ENCODE measurements at regions not wholly inside any gene's neighbourhood (a gene's known extent, or its start where the extent isn't known, plus 50 kb on each side); places are given as distances from the start of the nearest gene placed in this dataset.
A peak's percentile ranks its signal among the peaks of the same experiment; 100 is the strongest.

DNA sequence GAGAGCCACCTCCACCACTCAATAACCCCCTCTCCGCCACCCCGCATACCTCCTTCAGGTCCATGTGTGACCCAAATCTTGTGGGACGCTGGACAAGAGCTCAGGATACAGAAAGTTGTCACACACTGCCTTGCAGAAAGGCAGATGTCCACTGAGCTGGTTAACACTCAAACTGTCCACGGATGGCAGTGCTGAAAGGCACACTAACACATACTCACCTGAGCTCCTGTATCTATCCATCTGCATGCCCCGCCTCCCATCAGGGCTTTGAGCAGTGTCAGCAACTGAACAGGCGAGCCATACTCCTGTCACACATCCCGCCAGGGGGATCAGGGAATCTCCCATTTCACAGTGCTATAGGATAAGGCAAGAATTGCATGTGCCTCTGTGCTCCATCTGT lies 642.0 kb downstream of the GALC start:
- 72 to 82% methylated on average over 7 of the region's 7 CpGs for WGBS, 2 donors
- ATAC-seq (no peak), DNase-seq (no peak)
- Histone ChIP-seq H3K9me3 (no peaks in the 10 kb centered on the region), H3K36me3 (replicated peaks in 1 of 2; ENCODE audit: insufficient read depth in 1 of 2, low read depth in 2 of 2) (no peaks in the 10 kb centered on the region), H3K27ac (no peak overlapping the region), H3K4me1 (no peaks in the 10 kb centered on the region), H3K4me3 (no peak overlapping the region), H3K27me3 (no peaks in the 10 kb centered on the region)
- intact Hi-C loops (cut with DNase I) = no loop called here
- no peak for TF ChIP-seq POLR2A (IDR thresholded peaks at IDR 0.05)
- TF ChIP-seq, protein P1, sequence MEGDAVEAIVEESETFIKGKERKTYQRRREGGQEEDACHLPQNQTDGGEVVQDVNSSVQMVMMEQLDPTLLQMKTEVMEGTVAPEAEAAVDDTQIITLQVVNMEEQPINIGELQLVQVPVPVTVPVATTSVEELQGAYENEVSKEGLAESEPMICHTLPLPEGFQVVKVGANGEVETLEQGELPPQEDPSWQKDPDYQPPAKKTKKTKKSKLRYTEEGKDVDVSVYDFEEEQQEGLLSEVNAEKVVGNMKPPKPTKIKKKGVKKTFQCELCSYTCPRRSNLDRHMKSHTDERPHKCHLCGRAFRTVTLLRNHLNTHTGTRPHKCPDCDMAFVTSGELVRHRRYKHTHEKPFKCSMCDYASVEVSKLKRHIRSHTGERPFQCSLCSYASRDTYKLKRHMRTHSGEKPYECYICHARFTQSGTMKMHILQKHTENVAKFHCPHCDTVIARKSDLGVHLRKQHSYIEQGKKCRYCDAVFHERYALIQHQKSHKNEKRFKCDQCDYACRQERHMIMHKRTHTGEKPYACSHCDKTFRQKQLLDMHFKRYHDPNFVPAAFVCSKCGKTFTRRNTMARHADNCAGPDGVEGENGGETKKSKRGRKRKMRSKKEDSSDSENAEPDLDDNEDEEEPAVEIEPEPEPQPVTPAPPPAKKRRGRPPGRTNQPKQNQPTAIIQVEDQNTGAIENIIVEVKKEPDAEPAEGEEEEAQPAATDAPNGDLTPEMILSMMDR (IDR thresholded peaks at IDR 0.05) = no peak

DNA sequence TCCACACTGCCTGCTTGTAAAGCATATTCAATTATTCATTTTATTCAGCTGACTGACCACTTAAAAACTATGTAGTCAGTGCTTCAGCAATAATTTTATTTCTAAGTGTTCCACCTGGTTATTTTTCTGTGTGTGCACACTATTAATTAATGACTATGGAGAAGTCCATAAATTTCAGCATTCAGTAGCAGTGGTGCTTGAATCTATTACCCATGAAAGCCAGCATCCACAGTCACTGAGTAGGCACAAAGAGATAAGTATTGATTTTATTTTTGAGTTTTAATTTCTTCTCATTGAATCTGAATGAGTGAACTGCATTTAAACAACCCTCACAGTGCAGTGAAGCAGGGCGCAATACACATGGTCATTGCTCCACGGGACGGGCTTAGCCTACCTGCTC lies 643.1 kb downstream of the GALC start:
- 94 to 97% methylated on average over 3 of the region's 3 CpGs for WGBS, 2 donors
- Histone ChIP-seq H3K9me3 (no peaks in the 10 kb centered on the region), H3K27ac (no peak overlapping the region), H3K4me3 (no peak overlapping the region), H3K27me3 (no peaks in the 10 kb centered on the region), H3K4me1 (no peaks in the 10 kb centered on the region), H3K36me3 (replicated peaks in 1 of 2; ENCODE audit: insufficient read depth in 1 of 2, low read depth in 2 of 2) (no peaks in the 10 kb centered on the region)
- no peak for ATAC-seq
- DNase-seq = no peak
- intact Hi-C loops (cut with DNase I) = no loop called here
- no peak for TF ChIP-seq POLR2A (IDR thresholded peaks at IDR 0.05)

DNA sequence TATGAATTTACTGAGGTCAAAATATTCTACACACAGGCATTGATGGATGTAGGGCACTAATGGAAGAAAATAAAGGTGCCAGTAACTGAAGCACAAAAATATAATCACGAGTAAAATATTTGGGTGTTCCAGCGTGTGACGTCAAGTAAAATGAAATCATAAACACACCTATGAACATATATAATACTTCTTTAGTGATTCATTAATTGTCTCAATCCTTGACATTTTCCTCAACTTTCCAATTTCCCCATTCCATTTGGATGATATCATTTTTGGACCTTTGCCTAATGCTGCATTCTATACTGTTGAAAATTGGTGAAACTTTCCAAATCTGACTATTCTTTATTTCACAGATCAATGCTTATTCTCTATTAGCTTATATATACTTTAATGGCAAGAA lies 649.3 kb downstream of the GALC start:
- ATAC-seq = no peak
- 49 to 69% methylated on average over 3 of the region's 3 CpGs for whole genome bisulfite sequencing, 2 donors

DNA sequence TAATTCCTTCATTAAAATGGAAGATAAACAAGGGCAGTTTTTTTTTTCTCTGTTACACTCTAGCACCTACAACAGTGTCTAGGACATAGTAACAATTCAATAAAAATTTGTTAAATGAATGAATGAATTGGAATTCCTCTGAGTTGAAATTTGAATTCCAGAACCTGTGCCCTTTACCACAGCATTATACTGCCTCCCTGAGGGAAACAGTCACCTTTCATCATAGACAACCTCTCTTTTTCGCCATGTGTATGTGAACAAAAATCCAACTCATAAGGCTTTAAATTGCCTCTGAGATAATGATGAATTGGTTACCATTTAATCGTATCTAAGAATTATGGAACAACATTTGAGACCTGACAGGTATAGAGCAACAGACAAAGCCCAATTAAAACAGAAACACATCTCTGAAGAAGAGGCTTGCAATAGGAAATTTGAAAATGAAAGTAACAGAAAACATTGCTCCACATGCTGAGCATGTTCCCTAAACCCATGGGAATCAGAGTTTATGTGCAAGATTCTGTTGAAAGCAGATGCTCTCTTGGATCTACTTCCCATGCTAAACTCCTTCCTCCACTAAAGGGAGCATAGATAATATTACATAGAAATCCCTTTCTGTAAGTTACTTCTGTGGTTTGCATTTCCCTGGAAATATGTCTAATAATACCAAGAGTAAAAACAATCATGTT lies 657.8 kb downstream of the GALC start:
- Histone ChIP-seq H3K36me3 (replicated peaks in 1 of 2; ENCODE audit: insufficient read depth in 1 of 2, low read depth in 2 of 2) (no peaks in the 10 kb centered on the region), H3K9me3 (no peaks in the 10 kb centered on the region), H3K4me3 (no peak overlapping the region), H3K4me1 (no peaks in the 10 kb centered on the region), H3K27ac (no peak overlapping the region), H3K27me3 (no peaks in the 10 kb centered on the region)
- ATAC-seq = no peak
- DNase-seq = no peak
- intact Hi-C loops (cut with DNase I) = no loop called here
- WGBS, 2 donors = 75 to 85% methylated on average over 2 of the region's 2 CpGs
- TF ChIP-seq, protein P1 (IDR thresholded peaks at IDR 0.05) = peak in 3 of 7 experiments; percentile 14 to 26 (median 23)
- no peak for TF ChIP-seq POLR2A (IDR thresholded peaks at IDR 0.05)

More for the DNA sequence above, 649.3 kb downstream of the GALC start:
- Histone ChIP-seq H3K36me3 (replicated peaks in 1 of 2; ENCODE audit: insufficient read depth in 1 of 2, low read depth in 2 of 2) (no peaks in the 10 kb centered on the region), H3K27ac (no peak overlapping the region), H3K4me1 (no peaks in the 10 kb centered on the region), H3K27me3 (no peaks in the 10 kb centered on the region), H3K4me3 (no peak overlapping the region), H3K9me3 (no peaks in the 10 kb centered on the region)
- DNase-seq = no peak
- no peak for TF ChIP-seq POLR2A (IDR thresholded peaks at IDR 0.05)
- TF ChIP-seq, protein P1 (IDR thresholded peaks at IDR 0.05) = no peak
- intact Hi-C loops (cut with DNase I) = no loop called here

DNA sequence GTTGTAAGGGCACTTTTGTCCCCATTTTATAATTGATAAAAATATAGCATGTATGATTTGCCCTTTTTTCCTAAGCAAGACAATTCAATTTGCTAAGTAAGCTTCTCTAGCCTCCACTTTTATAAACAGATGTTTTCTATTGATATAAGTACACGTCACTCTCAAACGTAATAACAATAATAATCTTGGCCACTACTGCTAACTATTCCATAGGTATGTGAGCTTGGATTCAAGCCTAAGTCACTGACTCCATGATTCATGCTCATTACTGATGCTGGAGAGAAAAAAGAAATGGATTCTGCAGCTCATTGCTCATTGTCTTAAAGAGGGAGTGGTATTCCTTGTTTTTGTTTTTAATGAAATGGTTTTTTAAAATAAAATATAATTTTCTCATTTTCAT lies 661.0 kb downstream of the GALC start:
- 33 to 38% methylated on average over 2 of the region's 2 CpGs for WGBS, 2 donors
- H3K4me1 ChIP-seq = no peaks in the 10 kb centered on the region
- no peak overlapping the region for H3K4me3 ChIP-seq
- intact Hi-C loops (cut with DNase I) = no loop called here
- H3K27me3 ChIP-seq = no peaks in the 10 kb centered on the region
- no peaks in the 10 kb centered on the region for H3K9me3 ChIP-seq
- H3K27ac ChIP-seq = no peak overlapping the region
- TF ChIP-seq, protein P1 (IDR thresholded peaks at IDR 0.05) = no peak
- TF ChIP-seq POLR2A (IDR thresholded peaks at IDR 0.05) = no peak
- DNase-seq (no peak), ATAC-seq (no peak)
- H3K36me3 ChIP-seq (replicated peaks in 1 of 2; ENCODE audit: insufficient read depth in 1 of 2, low read depth in 2 of 2) = no peaks in the 10 kb centered on the region

Measured in body of pancreas (tissue), 4 donors.